ENCODE measurements at regions not wholly inside any gene's neighbourhood (a gene's known extent, or its start where the extent isn't known, plus 50 kb on each side); places are given as distances from the start of the nearest gene placed in this dataset.

DNA sequence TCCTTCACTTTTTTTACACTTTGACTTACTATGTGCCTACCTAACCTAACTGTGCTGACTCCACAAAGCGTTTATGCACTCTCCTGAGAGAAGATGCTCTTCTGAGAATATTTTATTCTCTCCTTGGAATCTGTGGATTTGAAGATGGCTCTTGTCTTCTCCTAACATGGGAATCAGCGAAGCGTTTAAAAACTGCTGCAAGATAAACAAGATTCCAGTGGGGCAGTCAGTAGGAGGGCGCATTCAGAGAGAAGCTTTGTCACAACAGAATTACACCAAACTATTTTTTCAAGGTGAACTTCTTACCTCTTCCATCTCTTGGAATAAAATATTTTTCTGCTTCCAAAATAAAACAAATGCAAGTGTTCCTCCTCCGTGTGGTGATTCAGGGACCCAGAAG lies 113.1 kb downstream of the FOXD2 start:
- in situ Hi-C loops (cut with MboI; ENCODE audit: low sequenced_read_pairs): no loop called here

DNA sequence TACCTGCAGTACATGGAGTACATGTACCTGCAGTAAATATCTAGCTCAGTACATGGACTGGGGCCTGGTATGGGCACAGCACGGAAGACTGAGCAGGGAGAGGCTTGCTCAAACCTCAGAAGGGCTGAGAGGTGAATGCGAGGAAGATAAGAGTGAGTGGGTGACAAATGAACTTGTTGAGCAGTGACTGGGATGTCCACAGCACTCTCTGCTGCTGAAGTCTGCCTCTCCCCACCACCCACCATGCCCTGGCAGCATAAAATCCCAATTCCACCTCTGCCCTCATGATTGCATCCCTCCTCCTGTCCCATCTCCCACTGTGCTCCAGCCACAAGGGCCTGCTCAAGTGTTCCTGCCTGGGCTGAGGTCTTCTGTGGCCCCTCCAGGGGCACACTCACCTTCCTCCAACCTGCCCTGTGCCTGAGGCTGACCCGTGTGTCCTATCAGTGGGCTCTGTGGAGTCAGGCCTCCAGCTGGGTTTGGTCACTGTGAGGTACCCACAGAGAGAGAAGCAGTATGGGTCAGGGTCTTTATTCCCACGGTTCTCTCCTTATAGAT lies 114.2 kb downstream of the FOXD2 start:
- in situ Hi-C loops (cut with MboI; ENCODE audit: low sequenced_read_pairs): no loop called here

DNA sequence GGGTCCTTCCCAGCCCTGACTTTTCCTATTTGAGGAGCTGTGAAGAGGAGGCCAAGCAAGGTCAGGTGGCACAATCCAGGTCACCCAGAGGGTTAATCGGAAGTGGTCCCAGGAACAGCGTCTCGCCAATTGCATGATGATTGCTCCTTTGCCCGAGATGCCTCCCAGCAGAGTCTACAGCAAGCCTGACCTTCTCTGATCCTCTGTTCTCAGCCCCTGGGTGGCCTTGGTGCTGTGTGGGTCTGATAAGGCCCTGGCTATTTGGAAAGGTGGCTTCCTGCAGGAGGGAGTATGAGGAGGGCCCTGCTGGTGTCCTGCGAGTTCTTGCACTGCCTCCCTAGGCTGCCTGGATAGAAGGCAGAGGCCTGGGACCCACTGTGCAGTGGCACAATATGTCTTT lies 116.2 kb downstream of the FOXD2 start:
- in situ Hi-C loops (cut with MboI; ENCODE audit: low sequenced_read_pairs): no loop called here

DNA sequence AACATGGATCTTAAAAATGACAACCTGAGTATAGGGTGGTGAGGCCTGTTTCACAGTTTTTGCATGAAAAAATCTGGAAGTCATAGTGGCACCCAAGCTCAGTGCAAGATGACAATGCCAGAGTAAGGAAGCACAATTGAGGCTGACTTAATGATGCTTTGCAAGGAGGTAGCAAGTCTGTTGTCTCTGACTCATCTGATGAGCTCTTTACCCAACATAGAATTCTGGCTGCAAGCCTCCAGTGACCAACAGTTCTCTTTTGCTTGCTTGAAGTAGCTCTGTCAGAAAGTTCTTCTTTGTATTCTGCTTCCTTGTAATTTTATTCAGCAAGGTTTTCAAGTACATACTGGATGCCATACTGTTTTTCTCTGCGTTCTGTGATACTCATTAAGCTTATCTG lies 117.1 kb downstream of the FOXD2 start:
- in situ Hi-C loops (cut with MboI; ENCODE audit: low sequenced_read_pairs): no loop called here

DNA sequence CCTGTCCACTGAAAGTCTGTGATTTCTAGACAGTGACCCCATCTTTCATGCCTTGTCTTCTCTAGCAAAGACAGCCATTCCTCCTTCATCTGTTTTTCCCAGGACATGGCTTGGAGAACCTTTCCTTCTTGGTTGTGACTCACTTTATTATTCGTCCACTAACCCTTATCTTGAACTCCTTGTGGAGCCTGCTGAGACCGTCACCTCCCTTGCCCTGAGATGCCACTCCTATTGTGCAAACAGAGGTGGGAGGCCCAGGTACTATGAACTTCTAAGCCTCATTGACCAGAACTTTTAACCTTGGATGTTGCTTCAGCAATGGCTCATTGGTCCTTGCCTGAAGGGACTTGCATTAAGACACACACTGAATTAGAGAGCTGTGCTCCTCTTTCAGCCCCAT lies 117.5 kb downstream of the FOXD2 start:
- in situ Hi-C loops (cut with MboI; ENCODE audit: low sequenced_read_pairs): no loop called here

DNA sequence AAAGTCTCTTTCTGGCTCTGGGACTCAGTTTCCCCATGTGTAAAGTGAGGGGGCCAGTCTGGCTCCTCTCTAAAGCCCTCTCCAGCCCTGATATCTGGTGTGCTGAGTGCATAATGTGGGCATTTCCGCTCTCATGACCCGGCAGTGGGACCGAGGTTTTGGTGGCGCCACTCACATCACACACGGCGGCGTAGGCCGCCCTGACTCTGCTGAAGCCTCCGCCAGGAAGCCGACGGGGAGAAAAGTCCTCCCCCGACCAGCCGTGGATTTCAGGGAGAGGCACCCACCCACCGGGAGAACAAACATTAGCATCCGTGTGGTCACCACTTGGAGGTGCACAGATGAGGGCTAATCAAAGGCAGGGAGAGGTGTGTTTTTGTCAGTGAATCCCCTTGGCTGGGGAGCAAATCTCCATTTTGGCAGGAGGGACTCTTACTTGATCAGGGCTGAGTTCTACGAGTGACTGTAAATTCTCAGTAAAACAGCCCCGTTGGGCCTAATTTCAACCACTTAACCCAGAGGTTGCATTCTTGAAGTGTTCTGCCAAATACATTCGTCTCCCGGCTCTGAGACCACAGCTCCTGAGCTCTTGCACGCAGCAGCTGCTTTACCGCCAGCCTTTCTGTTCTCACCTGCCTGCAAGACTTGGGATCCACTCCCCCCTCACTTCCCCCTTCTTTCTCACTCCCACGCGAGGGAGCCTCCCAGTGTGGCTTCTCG lies 118.2 kb downstream of the FOXD2 start:
- in situ Hi-C loops (cut with MboI; ENCODE audit: low sequenced_read_pairs): no loop called here

DNA sequence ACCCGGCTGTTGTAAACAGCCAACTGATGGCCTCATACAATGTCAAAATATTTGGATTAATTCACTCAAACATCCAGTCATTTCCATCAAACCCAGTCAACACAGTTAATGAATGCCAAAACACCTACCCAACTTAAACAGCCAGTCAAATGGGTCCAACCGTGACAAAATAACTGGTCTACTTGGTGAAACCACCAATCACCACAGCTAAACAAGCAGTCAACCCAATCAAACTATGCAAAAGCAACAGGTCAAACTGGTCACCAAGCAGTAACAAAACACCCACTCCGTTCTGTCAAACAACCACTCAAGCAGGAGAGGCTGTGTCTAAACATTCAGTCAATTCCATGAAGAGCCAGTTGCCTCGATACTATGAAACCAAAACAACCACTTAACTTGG lies 119.2 kb downstream of the FOXD2 start:
- in situ Hi-C loops (cut with MboI; ENCODE audit: low sequenced_read_pairs): no loop called here

DNA sequence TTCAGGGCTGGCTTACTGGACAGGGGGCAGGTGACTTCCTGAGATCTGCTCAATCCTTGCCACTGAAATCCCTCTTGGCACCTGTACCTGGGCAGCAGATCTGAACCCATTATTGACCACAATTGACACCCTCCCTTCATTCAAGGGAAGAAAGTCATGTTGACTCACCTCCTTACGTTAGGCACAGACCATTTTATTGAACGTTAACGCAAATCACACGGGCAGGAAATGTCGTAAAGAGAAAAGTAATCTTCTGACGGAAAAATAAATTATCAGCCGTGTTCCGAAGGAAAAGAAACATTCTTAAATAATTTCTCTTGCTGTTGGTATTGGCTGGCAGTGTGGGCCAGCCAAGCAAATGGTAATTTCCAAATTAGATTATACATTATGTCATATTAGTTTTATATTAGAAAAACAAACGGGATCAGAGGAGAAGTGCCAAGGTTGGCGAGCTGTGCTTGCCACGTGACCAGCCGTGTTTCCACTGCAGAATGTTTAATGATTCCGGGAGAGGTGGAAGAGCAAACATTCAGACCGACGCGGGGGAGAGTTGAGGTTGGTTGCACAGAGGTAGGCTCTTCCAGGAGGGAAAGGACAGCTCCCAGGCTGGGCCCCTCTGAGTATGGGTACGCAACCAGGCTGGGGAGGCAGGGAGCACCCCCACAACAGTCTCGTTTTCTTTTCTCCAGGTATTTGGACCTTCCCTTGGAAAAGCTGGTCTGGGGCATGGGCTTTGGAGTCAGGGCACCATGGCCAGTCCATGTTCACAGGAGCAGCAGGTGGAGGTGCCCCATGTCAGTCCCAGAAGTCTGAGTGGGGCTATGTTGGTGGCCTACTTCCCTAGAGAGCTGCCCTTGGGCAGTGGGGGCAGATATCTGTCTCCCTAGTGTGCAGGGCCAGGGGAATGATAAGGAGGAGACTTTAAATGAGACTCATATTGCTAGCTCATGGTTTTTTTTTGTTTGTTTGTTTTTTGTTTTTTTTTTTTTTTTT lies 121.1 kb downstream of the FOXD2 start:
- in situ Hi-C loops (cut with MboI; ENCODE audit: low sequenced_read_pairs): no loop called here

DNA sequence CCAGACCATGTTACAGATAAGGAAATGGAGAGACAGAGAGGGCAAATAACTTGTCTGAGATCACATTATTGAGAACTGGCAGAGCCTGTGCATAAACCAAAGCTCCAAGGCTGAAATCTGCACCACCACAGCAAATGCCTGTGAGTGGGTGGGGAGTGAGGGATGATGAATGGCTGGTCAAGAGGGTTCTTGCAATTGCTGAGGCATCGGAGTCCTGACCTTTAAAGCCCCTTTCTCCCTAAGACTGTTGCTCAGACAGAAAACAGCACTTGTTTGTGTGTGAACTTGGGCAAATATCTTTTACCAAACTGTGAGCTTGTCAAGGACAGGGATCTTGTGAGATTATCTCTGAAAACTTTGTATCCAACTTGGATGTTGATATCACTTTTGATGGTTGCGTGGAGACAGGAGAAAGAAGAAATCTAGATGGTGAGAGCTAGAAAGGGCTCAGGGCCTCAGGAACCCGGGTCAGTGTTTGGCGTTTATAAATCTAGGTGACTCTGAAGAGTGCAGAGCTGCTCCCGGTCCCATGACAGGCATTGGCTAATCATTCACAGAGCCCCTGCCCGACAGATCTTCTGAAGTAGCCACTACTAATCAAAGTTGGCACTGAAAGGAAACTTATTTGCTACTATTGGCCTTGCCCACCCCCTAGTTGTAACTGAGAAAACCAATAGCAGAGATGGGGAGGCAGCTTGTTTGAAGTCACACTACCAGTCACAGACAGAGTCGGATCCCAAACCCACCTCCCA lies 122.3 kb downstream of the FOXD2 start:
- in situ Hi-C loops (cut with MboI; ENCODE audit: low sequenced_read_pairs): no loop called here

DNA sequence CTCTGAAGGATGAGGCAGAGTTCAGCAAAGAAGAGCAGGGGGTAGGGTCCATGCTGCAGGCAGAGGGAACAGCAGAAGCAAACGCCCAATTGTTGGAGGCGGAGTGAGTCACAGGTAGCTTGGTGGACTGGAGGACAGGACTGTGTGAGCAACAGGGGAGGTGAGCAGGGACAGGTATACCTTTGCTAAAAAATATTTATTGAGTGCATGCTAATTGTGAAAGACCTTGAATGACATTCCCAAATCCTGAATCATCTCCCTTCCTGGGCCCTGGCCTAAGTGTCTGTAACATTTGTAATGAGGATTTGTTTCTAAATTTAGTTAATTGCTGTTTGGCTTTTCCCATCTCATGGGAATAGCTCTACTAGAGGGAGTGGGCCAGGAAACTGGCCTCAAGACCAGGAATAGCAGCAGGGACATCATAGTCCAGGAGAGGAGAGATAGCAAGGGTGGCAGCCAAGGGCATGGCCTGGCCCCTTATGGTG lies 123.7 kb downstream of the FOXD2 start:
- in situ Hi-C loops (cut with MboI; ENCODE audit: low sequenced_read_pairs): no loop called here

DNA sequence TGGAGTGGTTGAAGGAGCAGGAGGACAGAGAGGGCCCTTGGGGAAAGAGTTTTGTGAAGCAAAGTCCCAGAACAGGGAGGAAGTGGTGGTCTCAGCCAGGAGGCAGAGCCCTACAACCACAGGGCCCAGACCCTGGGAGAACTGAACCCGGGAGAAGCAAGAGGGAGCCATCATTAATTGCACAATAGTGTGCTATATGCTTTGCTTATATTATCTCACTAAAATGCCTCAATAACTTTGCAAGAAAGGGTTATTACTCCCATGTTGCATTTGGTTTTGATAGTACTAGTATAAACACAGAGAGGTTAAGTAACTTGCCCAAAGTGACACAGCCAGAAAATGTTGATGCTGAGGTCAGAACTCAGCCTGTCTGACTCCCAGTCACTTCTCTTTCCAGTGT lies 124.3 kb downstream of the FOXD2 start:
- in situ Hi-C loops (cut with MboI; ENCODE audit: low sequenced_read_pairs): no loop called here

DNA sequence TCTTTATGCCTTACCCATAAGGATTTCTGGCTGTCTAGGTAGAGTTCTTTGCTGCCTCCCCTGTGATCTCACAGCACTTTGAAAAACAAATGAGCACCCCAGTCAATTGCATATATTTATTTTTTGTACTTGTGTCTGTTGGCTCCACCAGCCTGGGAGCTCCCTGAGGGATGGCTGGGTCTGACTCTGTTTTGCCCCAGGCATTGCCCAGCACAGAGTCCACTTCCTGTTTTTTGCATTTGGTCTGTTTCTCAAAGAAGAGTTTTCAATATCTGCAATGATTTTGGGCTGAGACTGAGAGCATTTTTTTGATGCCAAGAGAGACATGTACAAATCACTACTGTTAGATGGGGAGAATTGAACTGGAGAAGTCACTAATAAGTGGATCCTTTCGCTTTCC lies 125.0 kb downstream of the FOXD2 start:
- in situ Hi-C loops (cut with MboI; ENCODE audit: low sequenced_read_pairs): no loop called here

DNA sequence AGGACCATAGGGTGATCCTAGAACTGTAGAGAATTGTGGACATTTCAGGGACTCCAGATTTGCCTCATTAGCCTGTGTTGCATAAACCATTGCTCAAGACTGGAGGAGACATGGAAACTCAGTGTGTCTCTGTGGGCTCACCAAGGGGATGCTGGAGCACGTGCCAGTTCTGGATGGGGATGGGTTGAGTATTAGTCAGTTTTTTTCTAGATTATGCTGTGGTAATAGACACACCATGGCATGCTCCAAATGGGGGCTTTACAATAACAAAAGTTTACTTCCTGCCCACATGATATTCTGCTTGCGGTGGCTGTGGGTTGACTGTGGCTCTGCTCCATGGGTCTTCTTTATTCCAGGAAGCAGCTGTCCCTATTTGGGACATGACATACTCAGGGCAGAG lies 125.4 kb downstream of the FOXD2 start:
- in situ Hi-C loops (cut with MboI; ENCODE audit: low sequenced_read_pairs): no loop called here

DNA sequence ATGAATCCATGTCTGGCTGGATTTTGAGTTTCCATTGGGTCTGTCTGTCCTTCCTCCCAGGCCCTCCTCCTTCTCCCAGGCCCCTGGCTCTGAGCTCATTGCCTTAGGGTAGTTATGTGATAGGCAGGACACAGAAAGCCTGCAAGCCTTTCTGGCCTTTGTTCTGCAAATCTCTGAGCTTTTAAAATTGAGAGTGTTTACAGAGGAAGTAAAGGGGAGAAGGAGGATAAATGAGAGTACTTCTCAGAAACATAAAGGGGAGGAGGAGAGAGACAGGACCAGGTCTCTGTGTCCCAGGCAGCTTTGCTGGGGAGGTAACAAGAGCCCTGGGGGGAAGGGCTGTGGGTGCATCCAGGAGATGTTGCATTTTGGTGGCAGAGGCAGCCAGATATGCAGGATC lies 126.7 kb downstream of the FOXD2 start:
- in situ Hi-C loops (cut with MboI; ENCODE audit: low sequenced_read_pairs): no loop called here

DNA sequence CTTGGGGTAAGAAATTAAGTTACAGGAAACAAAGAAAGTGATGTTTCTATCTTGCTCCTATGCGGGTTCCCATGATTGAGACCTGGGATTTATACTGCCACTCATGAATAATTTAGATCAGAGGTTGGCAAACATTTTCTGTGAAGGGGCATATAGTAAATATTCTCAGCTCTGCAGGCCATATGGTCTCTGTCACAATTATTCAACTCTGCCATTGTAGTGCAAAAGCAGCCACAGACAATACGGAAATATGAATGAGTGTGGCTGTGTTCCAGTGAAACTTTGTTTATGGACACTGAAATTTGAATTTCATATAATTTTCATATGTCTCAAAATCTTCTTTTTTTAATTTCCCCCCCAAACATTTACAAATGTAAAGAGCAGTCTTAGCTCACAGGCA lies 127.2 kb downstream of the FOXD2 start:
- in situ Hi-C loops (cut with MboI; ENCODE audit: low sequenced_read_pairs): no loop called here

DNA sequence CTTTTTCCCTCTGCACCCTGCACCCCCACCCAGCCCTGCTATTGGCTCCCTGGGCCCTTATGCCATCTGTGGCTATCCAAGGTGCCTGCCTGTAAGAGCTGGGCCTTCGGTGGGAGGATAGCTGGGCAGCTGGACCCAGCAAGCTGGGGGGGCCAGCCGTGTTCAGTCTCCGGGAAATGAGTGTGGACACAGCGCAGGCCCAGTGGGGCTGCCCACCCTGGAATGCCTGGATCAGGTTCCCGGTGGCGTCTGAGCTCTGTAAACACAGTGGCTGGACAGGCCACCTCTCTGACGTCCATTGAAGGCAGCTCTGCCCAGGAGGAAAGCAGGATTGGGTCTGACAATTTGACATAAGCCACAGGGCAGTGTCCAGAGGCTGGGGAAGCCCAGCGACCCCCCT lies 127.8 kb downstream of the FOXD2 start:
- in situ Hi-C loops (cut with MboI; ENCODE audit: low sequenced_read_pairs): no loop called here

DNA sequence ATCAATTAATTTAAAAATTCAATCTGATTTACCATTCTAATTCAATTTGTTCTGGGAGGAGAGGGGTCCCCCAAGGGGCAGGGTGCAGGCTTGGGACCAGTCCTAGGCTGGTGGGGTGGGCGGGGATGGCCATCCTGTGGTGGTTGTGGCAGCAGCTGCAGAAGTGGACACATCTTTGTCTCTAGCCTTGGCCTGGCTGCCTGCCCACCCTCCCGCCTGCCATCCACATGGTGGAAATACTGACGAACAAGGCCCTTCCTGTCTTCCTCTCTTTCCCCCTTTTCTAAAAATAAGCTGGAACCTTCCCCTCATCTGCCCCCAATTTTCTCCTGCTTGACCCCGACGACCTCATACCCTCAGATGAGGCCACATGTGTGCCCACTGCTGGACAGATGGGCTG lies 130.9 kb downstream of the FOXD2 start:
- in situ Hi-C loops (cut with MboI; ENCODE audit: low sequenced_read_pairs): no loop called here

DNA sequence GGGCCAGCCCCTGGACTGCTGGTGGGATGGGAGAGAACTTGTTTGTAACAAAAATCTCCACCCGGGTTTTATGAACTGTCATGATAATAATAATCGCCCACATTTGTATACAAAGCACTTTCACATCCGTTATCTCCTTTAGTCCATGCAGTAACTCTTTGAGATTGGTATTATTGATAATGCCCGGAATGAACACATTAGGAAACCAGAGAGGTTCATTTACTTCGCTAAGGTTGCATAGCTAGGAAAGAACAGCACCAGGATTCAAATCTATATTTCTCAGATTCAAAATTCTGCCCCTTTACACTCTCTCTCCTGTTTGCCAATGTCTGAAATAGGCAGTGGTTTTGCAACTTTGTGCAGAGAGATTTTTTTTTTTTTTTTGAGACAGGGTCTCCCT lies 131.4 kb downstream of the FOXD2 start:
- in situ Hi-C loops (cut with MboI; ENCODE audit: low sequenced_read_pairs): no loop called here

DNA sequence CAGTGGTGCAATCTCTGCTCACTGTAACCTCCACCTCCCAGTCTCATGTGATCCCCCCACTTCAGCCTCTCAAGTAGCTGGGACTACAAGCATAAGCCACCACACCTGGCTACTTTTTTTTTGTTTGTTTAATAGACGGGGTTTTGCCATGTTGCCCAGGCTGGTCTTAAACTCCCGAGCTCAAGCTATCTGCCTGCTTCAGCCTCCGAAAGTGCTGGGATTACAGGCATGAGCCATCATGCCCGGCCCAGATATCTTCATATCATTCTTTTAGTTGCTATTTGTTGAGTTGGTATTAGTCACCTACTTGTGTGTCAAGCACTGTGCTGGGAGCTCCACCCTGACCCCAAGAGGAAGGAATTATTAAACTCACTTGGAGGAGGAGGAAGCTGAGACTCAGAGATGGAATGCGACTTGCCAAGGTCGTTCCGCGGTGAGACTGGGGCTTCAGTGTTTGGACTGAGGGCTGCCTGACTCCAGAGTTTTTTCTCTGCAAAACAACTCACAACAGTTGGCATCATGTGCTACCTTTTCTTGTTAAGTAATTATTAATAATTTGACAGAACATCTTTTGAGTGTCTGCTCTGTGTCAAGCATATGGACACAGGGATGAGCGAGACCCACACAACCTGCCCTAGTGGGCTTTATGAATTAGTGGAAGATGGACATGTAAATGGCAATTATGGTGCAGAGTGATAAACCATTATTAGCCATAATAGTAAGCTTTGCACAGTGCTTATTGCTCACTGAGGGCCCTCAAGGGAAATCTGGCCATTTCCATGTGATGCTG lies 132.0 kb downstream of the FOXD2 start:
- in situ Hi-C loops (cut with MboI; ENCODE audit: low sequenced_read_pairs): no loop called here

DNA sequence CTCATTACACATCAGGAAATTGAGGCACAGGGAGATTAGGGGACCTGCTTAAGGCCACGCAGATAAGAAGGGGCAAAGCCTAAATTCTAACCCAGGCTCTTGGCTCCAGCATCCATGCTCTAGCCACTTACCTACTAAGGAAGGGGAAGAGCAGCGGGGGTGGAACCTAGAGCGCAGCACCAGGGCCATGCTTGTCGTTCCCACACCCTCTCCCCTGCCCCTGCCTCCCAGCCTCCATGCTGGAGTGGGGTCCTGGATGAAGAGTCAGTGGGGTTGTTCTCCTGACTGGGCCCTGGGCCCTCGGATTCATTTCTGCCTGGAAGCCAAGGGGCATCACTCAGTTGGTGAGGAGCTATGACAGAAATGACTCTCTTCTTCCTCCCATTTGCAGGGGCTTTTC lies 133.3 kb downstream of the FOXD2 start:
- in situ Hi-C loops (cut with MboI; ENCODE audit: low sequenced_read_pairs): no loop called here

Data from HL-60/S4 (cell line).